CD14-positive monocyte (primary cell): ENCODE measurements at regions not wholly inside any gene's neighbourhood (a gene's known extent, or its start where the extent isn't known, plus 50 kb on each side); places are given as distances from the start of the nearest gene placed in this dataset.
A peak's percentile ranks its signal among the peaks of the same experiment; 100 is the strongest.

ENCODE experiments used
- DNase-seq, 3 donors: peaks; one replicate each; pipeline ENCODE4 v3.0.0-alpha.2; 2011 to 2022
- H2AFZ ChIP-seq: 2 replicates; pipeline ENCODE4 v1.6.0; 2012; ENCODE audit warnings: mild to moderate bottlenecking, low read depth, low read length, inconsistent platforms; ENCODE audit not compliant: insufficient read depth, poor library complexity, severe bottlenecking
- H3K27ac ChIP-seq, 2 donors: 1 replicate in 1 of 2; 2 replicates in 1 of 2; pipeline ENCODE4 v1.5.1; 2012 to 2013; ENCODE audit warnings: low read length in 2 of 2, control low read depth in 1 of 2, inconsistent platforms in 1 of 2, low read depth in 1 of 2, mild to moderate bottlenecking in 1 of 2
- H3K27me3 ChIP-seq, 2 donors: one replicate each; pipeline versions ENCODE4 v1.6.0 to v1.6.1; 2011 to 2013; ENCODE audit warnings: low read length in 2 of 2; ENCODE audit not compliant: control insufficient read depth in 2 of 2, insufficient read depth in 2 of 2
- H3K36me3 ChIP-seq, 2 donors: replicated peaks in 1 of 2; 1 replicate in 1 of 2; 2 replicates in 1 of 2; pipeline versions ENCODE4 v1.5.1 to v1.6.1; 2012 to 2013; ENCODE audit warnings: low read length in 2 of 2, control low read depth in 1 of 2, inconsistent platforms in 1 of 2, mild to moderate bottlenecking in 1 of 2; ENCODE audit not compliant: insufficient read depth in 2 of 2, control insufficient read depth in 1 of 2
- H3K4me1 ChIP-seq, 2 donors: 1 replicate in 1 of 2; 2 replicates in 1 of 2; pipeline versions ENCODE4 v1.5.1 to v1.6.1; 2012 to 2013; ENCODE audit warnings: low read length in 2 of 2, control low read depth in 1 of 2, inconsistent platforms in 1 of 2, mild to moderate bottlenecking in 1 of 2, moderate library complexity in 1 of 2; ENCODE audit not compliant: insufficient read depth in 2 of 2, control insufficient read depth in 1 of 2
- H3K4me2 ChIP-seq: replicated peaks from 2 replicates; pipeline ENCODE3; 2012; ENCODE audit warnings: low read length, moderate library complexity, mild to moderate bottlenecking; ENCODE audit not compliant: poor library complexity, severe bottlenecking; ENCODE audit errors: extremely low read depth
- H3K4me3 ChIP-seq, 3 experiments: fragments of 200-600 bp in 1 of 3; sonication (generic) in 1 of 3; replicated peaks in 1 of 3; 1 replicate in 2 of 3; 2 replicates in 1 of 3; pipeline ENCODE4 v1.5.1; 2011 to 2013; ENCODE audit warnings: low read length in 3 of 3, mild to moderate bottlenecking in 3 of 3, control low read depth in 2 of 3, low read depth in 2 of 3, inconsistent platforms in 1 of 3, moderate library complexity in 1 of 3
- H3K79me2 ChIP-seq: 2 replicates; pipeline ENCODE4 v1.6.0; 2012; ENCODE audit warnings: mild to moderate bottlenecking, control low read depth, inconsistent platforms, low read length, moderate library complexity; ENCODE audit not compliant: insufficient read depth
- H3K9ac ChIP-seq: 2 replicates; pipeline ENCODE4 v1.6.0; 2017; ENCODE audit warnings: low read length, mild to moderate bottlenecking; ENCODE audit not compliant: insufficient read depth, poor library complexity, severe bottlenecking
- H3K9me3 ChIP-seq, 2 donors: replicated peaks in 1 of 2; 1 replicate in 1 of 2; 2 replicates in 1 of 2; pipeline versions ENCODE4 v1.5.1 to v1.6.1; 2012 to 2013; ENCODE audit warnings: low read length in 2 of 2, control low read depth in 1 of 2; ENCODE audit not compliant: control insufficient read depth in 1 of 2, insufficient read depth in 1 of 2
- H4K20me1 ChIP-seq: 2 replicates; pipeline ENCODE4 v1.6.0; 2012; ENCODE audit warnings: mild to moderate bottlenecking, low read length, control low read depth, moderate library complexity; ENCODE audit not compliant: insufficient read depth
- H3K27ac Mint-ChIP-seq, 7 donors: one replicate each; pipeline ENCODE4 v1.8.0; 2020; ENCODE audit warnings: mild to moderate bottlenecking in 7 of 7, mixed read lengths in 7 of 7, moderate library complexity in 6 of 7, inconsistent platforms in 2 of 7
- H3K27me3 Mint-ChIP-seq, 3 donors: one replicate each; pipeline ENCODE4 v1.8.0; 2021 to 2022; ENCODE audit warnings: low read depth in 3 of 3, mild to moderate bottlenecking in 3 of 3, mixed read lengths in 3 of 3, moderate library complexity in 3 of 3, inconsistent platforms in 1 of 3
- H3K36me3 Mint-ChIP-seq, 2 donors: one replicate each; pipeline ENCODE4 v1.8.0; 2020; ENCODE audit warnings: mixed read lengths in 2 of 2, inconsistent platforms in 1 of 2, mild to moderate bottlenecking in 1 of 2
- H3K4me1 Mint-ChIP-seq: one replicate; pipeline ENCODE4 v1.8.0; 2020; ENCODE audit warnings: mild to moderate bottlenecking, mixed read lengths
- H3K4me3 Mint-ChIP-seq, 2 donors: one replicate each; pipeline ENCODE4 v1.8.0; 2020; ENCODE audit warnings: mild to moderate bottlenecking in 2 of 2, mixed read lengths in 2 of 2, moderate library complexity in 1 of 2
- H3K9me3 Mint-ChIP-seq, 7 donors: one replicate each; pipeline ENCODE4 v1.8.0; 2020 to 2022; ENCODE audit warnings: mixed read lengths in 7 of 7, mild to moderate bottlenecking in 6 of 7, moderate library complexity in 6 of 7, inconsistent platforms in 2 of 7
- WGBS: methylation state at CpG from one replicate; pipeline ENCODE4 v1.1.5; 2013; ENCODE audit warnings: missing lambda C conversion rate; ENCODE audit not compliant: insufficient coverage; 5-methylcytosine and 5-hydroxymethylcytosine counted together
- intact Hi-C, 2 donors: fragments of 100-400 bp; cut with micrococcal nuclease; formaldehyde crosslinking; loops; one replicate each; pipeline versions ENCODE4 v1.15.0 to v1.15.1; 2023
- TF ChIP-seq, protein P1 (sequence below): fragments of 200-600 bp; IDR thresholded peaks from one replicate; pipeline ENCODE4 v1.8.0; 2022; ENCODE audit warnings: antibody characterized with exemption, mild to moderate bottlenecking

DNA sequence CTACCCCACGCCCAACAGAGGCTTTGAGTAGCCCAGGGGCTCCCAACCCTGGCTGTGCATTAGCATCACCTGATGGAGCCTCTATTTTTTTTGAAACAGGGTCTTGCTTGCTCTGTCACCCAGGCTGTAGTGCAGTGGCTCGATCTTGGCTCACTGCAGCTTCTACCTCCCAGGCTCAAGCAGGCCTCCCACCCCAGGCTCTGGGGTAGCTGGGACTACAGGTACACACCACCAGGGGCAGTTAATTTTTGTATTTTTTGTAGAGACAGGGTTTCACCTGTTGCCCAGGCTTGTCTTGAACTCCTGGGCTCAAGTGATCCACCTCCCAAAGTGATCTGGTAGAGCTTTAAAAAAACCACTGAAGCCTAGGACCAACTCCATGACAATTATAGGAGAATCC is 394.8 kb upstream of the ATP5MC3 start:
- H3K27ac Mint-ChIP-seq = peak overlapping the region in 1 of 7 donors; percentile 31

DNA sequence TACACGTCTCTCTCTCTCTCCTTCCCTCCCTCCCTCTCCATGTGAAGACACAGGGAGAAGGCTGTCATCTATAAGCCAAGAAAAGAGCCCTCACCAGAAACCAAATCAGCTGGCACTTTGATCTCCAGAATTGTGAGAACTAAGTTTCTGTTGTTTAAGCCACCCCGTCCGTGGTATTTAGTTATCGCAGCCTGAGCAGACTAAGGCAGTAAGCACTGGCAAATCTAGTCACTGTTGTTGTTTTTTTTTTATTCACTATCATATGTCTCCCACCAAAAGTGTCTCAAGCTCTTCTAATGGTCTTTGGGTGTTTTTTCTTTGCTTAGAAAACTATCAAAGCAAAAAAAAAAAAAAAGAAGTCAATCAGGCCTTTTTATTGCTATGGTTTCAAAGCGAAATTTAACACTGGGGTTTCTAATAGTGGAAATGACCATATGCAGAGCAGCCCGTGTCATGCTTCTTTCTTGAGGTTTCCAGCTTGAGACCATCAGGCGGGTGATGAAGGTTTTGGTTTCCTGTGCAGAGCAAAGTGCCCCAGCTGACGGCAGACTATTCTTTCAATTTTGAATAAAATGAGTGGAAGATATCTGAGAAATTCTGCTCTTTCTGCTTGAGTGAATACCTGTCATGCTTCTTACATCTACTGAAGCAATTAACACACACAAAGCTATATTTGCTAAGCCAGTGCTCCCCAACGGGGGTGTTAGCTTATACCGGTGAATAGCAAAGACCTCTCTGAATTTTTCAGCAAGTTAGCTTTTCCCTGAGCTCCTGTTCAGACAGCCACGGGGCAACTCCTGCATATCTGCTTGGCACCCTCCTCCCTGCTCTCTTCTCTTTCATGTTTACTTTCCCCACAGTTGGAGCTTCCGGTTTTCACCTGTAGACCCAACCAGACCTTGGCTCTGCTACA is 394.1 kb upstream of the ATP5MC3 start:
- no peak overlapping the region for H3K4me3 ChIP-seq
- H3K4me1 ChIP-seq = peaks cover 17 to 20% of the 10 kb centered on the region in 2 donors
- H3K27ac ChIP-seq = no peak overlapping the region

More for the DNA sequence above, 394.8 kb upstream of the ATP5MC3 start:
- WGBS = 89% methylated on average over 2 of the region's 2 CpGs
- Histone ChIP-seq H3K4me1 (peaks cover 19 to 23% of the 10 kb centered on the region in 2 donors), H3K79me2 (no peaks in the 10 kb centered on the region), H2AFZ (no peak overlapping the region), H3K9ac (no peak overlapping the region), H3K27ac (no peak overlapping the region), H3K4me3 (no peak overlapping the region), H3K36me3 (no peaks in the 10 kb centered on the region), H3K4me2 (no peak overlapping the region), H3K9me3 (no peaks in the 10 kb centered on the region), H3K27me3 (no peaks in the 10 kb centered on the region), H4K20me1 (no peaks in the 10 kb centered on the region)
- Mint-ChIP-seq H3K36me3 (peaks cover 0 to 4% of the 10 kb centered on the region in 2 donors), H3K27me3 (no peaks in the 10 kb centered on the region), H3K4me3 (no peak overlapping the region), H3K9me3 (peaks cover 0 to 9% (median 2%) of the 10 kb centered on the region in 7 donors), H3K4me1 (peaks cover 33% of the 10 kb centered on the region)
- no peak for DNase-seq
- TF ChIP-seq, protein P1, sequence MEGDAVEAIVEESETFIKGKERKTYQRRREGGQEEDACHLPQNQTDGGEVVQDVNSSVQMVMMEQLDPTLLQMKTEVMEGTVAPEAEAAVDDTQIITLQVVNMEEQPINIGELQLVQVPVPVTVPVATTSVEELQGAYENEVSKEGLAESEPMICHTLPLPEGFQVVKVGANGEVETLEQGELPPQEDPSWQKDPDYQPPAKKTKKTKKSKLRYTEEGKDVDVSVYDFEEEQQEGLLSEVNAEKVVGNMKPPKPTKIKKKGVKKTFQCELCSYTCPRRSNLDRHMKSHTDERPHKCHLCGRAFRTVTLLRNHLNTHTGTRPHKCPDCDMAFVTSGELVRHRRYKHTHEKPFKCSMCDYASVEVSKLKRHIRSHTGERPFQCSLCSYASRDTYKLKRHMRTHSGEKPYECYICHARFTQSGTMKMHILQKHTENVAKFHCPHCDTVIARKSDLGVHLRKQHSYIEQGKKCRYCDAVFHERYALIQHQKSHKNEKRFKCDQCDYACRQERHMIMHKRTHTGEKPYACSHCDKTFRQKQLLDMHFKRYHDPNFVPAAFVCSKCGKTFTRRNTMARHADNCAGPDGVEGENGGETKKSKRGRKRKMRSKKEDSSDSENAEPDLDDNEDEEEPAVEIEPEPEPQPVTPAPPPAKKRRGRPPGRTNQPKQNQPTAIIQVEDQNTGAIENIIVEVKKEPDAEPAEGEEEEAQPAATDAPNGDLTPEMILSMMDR = no peak
- intact Hi-C loops = no loop called here

More for the DNA sequence above, 394.1 kb upstream of the ATP5MC3 start:
- no peaks in the 10 kb centered on the region for H3K27me3 ChIP-seq
- H3K4me3 Mint-ChIP-seq = no peak overlapping the region
- H3K27me3 Mint-ChIP-seq = no peaks in the 10 kb centered on the region
- no peaks in the 10 kb centered on the region for H3K36me3 ChIP-seq
- H3K36me3 Mint-ChIP-seq = peaks cover 0 to 4% of the 10 kb centered on the region in 2 donors
- intact Hi-C loops = no loop called here
- H4K20me1 ChIP-seq = no peaks in the 10 kb centered on the region
- no peak for DNase-seq
- no peak overlapping the region for H3K4me2 ChIP-seq
- H3K9ac ChIP-seq = no peak overlapping the region
- H3K27ac Mint-ChIP-seq = peak overlapping the region in 1 of 7 donors; percentile 7
- H3K9me3 ChIP-seq = no peaks in the 10 kb centered on the region
- peaks cover 0 to 5% (median 2%) of the 10 kb centered on the region in 7 donors for H3K9me3 Mint-ChIP-seq
- TF ChIP-seq, protein P1 = no peak
- H3K4me1 Mint-ChIP-seq = peaks cover 30% of the 10 kb centered on the region
- no peak overlapping the region for H2AFZ ChIP-seq
- WGBS = 25% methylated on average over 8 of the region's 12 CpGs
- no peaks in the 10 kb centered on the region for H3K79me2 ChIP-seq
